Adrenal gland (tissue), 5 donors: ENCODE measurements at regions not wholly inside any gene's neighbourhood (a gene's known extent, or its start where the extent isn't known, plus 50 kb on each side); places are given as distances from the start of the nearest gene placed in this dataset.
"Not testable (repeated sequence)": the region's sequence is repeated elsewhere in the genome, so short reads cannot be mapped to it uniquely, and the experiment has no call there.

ENCODE experiments used
- CTCF ChIP-seq, 6 experiments: fragments of 450-650 bp in 4 of 6; fragments of 200-600 bp in 2 of 6; sonication (generic) in 1 of 6; IDR thresholded peaks; 1 replicate in 5 of 6; 2 replicates in 1 of 6; pipeline versions ENCODE4 v1.5.1 to v1.8.0; 2016 to 2021; ENCODE audit warnings: antibody characterized with exemption in 6 of 6, mild to moderate bottlenecking in 2 of 6, moderate library complexity in 1 of 6
- POLR2A ChIP-seq, 2 donors: fragments of 450-650 bp; IDR thresholded peaks; one replicate each; pipeline ENCODE4 v1.6.1; 2017; ENCODE audit warnings: antibody characterized with exemption in 2 of 2, mild to moderate bottlenecking in 2 of 2, moderate library complexity in 1 of 2
- donor health status: DM: no; HTN: no; CAD: no.

- not testable (repeated sequence) for TF ChIP-seq CTCF, POLR2A (IDR thresholded peaks at IDR 0.05)
Measured at GRCh38 chr5:10015681-10016080, 234.0 kb downstream of the ATPSCKMT start.
